ENCODE measurements at regions not wholly inside any gene's neighbourhood (a gene's known extent, or its start where the extent isn't known, plus 50 kb on each side); places are given as distances from the start of the nearest gene placed in this dataset.

- TF ChIP-seq EZH2 (IDR thresholded peaks at IDR 0.05) (no peak), POLR2AphosphoS5 (IDR thresholded peaks at IDR 0.05; ENCODE audit: borderline replicate concordance, low read depth, low read length) (no peak), FOXP2 (optimal IDR thresholded peaks at IDR 0.05; ENCODE audit: control extremely low read depth, extremely low read length, insufficient read depth) (no peak)
Measured at GRCh38 chr20:63067721-63068560, 61.2 kb upstream of the BHLHE23 start.

Measured in SK-N-MC (cell line).